GM23338 (cell line): ENCODE measurements at regions not wholly inside any gene's neighbourhood (a gene's known extent, or its start where the extent isn't known, plus 50 kb on each side); places are given as distances from the start of the nearest gene placed in this dataset.

Experiments
- CREB1 ChIP-seq: fragments of 250-450 bp; sonication (Bioruptor Pico); IDR thresholded peaks from 2 replicates; pipeline ENCODE4 v1.5.0; 2020; ENCODE audit warnings: low read depth, mild to moderate bottlenecking, moderate library complexity
- EZH2 ChIP-seq: fragments of 200-600 bp; sonication (generic); IDR thresholded peaks from one replicate; pipeline ENCODE4 v1.8.0; 2017; ENCODE audit warnings: antibody characterized with exemption, mild to moderate bottlenecking, low read depth; ENCODE audit not compliant: unreplicated experiment
- EZH2phosphoT487 ChIP-seq: fragments of 200-600 bp; sonication (generic); IDR thresholded peaks from one replicate; pipeline ENCODE4 v1.8.1; 2018; ENCODE audit warnings: antibody characterized with exemption; ENCODE audit not compliant: unreplicated experiment
- POLR2AphosphoS5 ChIP-seq: IDR thresholded peaks from 2 replicates; pipeline ENCODE4 v1.6.1; 2016; ENCODE audit warnings: antibody characterized with exemption, low read depth
- TF ChIP-seq, protein P1 (sequence below), 2 experiments: fragments of 200-600 bp in 1 of 2; sonication (generic) in 1 of 2; conservative IDR thresholded peaks; 2 replicates each; pipeline versions ENCODE4 v1.5.1 to v1.6.1; 2016 to 2017; ENCODE audit warnings: antibody characterized with exemption in 2 of 2, low read depth in 2 of 2, mild to moderate bottlenecking in 2 of 2, moderate library complexity in 1 of 2
- TF ChIP-seq, protein P2 (sequence below): IDR thresholded peaks from one replicate; pipeline ENCODE4 v1.6.1; 2018; ENCODE audit warnings: antibody characterized with exemption; ENCODE audit not compliant: unreplicated experiment

DNA sequence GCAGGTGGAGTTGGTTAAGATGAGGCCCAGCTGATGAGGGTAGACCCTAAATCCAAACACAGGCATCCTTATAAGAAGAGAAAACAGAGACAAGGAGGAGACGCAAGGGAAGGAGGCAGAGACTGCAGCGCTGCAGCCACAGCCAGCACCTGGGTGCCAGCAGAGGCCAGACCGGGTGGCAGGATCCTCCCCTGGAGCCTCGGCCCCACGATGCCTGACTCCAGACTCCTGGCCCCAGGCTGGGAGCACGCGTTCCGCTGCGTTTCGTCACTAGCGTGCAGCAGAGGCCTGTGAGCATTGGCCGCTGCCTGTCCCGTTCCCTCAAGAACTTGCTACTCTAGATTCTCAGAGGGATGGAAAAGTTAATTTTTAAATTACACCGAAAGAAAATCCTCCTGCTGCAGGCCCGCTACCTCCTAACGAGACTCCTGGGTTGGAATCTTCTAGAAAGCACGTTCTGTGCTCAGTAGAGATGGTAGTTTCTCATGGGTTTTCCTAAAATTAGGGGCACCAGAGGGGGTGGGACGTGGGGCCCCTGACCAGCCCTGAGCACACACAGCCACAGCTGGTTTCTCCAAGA is 57.7 kb upstream of the FBRSL1 start:
- TF ChIP-seq, protein P1, sequence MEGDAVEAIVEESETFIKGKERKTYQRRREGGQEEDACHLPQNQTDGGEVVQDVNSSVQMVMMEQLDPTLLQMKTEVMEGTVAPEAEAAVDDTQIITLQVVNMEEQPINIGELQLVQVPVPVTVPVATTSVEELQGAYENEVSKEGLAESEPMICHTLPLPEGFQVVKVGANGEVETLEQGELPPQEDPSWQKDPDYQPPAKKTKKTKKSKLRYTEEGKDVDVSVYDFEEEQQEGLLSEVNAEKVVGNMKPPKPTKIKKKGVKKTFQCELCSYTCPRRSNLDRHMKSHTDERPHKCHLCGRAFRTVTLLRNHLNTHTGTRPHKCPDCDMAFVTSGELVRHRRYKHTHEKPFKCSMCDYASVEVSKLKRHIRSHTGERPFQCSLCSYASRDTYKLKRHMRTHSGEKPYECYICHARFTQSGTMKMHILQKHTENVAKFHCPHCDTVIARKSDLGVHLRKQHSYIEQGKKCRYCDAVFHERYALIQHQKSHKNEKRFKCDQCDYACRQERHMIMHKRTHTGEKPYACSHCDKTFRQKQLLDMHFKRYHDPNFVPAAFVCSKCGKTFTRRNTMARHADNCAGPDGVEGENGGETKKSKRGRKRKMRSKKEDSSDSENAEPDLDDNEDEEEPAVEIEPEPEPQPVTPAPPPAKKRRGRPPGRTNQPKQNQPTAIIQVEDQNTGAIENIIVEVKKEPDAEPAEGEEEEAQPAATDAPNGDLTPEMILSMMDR (conservative IDR thresholded peaks at IDR 0.05; ENCODE audit: low read depth in 2 of 2): no peak
- TF ChIP-seq, protein P2, sequence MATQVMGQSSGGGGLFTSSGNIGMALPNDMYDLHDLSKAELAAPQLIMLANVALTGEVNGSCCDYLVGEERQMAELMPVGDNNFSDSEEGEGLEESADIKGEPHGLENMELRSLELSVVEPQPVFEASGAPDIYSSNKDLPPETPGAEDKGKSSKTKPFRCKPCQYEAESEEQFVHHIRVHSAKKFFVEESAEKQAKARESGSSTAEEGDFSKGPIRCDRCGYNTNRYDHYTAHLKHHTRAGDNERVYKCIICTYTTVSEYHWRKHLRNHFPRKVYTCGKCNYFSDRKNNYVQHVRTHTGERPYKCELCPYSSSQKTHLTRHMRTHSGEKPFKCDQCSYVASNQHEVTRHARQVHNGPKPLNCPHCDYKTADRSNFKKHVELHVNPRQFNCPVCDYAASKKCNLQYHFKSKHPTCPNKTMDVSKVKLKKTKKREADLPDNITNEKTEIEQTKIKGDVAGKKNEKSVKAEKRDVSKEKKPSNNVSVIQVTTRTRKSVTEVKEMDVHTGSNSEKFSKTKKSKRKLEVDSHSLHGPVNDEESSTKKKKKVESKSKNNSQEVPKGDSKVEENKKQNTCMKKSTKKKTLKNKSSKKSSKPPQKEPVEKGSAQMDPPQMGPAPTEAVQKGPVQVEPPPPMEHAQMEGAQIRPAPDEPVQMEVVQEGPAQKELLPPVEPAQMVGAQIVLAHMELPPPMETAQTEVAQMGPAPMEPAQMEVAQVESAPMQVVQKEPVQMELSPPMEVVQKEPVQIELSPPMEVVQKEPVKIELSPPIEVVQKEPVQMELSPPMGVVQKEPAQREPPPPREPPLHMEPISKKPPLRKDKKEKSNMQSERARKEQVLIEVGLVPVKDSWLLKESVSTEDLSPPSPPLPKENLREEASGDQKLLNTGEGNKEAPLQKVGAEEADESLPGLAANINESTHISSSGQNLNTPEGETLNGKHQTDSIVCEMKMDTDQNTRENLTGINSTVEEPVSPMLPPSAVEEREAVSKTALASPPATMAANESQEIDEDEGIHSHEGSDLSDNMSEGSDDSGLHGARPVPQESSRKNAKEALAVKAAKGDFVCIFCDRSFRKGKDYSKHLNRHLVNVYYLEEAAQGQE: no peak
- TF ChIP-seq POLR2AphosphoS5 (no peak), CREB1 (CRISPR knock-in tag) (no peak), EZH2phosphoT487 (no peak), EZH2 (no peak)
